ENCODE measurements at regions not wholly inside any gene's neighbourhood (a gene's known extent, or its start where the extent isn't known, plus 50 kb on each side); places are given as distances from the start of the nearest gene placed in this dataset.

GRCh38 chr15:95175914-95176658, 944.7 kb downstream of the MCTP2 start:
- no TSS peak for BruUV-seq (replicated peaks)
- no peaks in the 10 kb centered on the region for H3K36me3 ChIP-seq (ENCODE audit: insufficient read depth, low read length, poor library complexity, severe bottlenecking)
- ChIA-PET CTCF (interaction anchor here (0.6 kb wide), 1 partner anchor 247 kb away, joined by 3 read pairs; no protein-coding TSS in a partner anchor), POLR2A (ENCODE audit: low non-redundant PET) (no interaction called here)
- no peak overlapping the region for H3K27ac ChIP-seq (ENCODE audit: low read depth, low read length, poor library complexity, severe bottlenecking)
- no peaks in the 10 kb centered on the region for H3K9me3 ChIP-seq (ENCODE audit: low read depth, low read length, poor library complexity, severe bottlenecking)
- no peaks in the 10 kb centered on the region for H3K27me3 ChIP-seq (replicated peaks; ENCODE audit: insufficient read depth, low read depth, low read length, poor library complexity)
- TF ChIP-seq EZH2 (IDR thresholded peaks at IDR 0.05; ENCODE audit: borderline replicate concordance, low read depth, low read length, poor library complexity, severe bottlenecking): no peak
- TF ChIP-seq, protein P1, sequence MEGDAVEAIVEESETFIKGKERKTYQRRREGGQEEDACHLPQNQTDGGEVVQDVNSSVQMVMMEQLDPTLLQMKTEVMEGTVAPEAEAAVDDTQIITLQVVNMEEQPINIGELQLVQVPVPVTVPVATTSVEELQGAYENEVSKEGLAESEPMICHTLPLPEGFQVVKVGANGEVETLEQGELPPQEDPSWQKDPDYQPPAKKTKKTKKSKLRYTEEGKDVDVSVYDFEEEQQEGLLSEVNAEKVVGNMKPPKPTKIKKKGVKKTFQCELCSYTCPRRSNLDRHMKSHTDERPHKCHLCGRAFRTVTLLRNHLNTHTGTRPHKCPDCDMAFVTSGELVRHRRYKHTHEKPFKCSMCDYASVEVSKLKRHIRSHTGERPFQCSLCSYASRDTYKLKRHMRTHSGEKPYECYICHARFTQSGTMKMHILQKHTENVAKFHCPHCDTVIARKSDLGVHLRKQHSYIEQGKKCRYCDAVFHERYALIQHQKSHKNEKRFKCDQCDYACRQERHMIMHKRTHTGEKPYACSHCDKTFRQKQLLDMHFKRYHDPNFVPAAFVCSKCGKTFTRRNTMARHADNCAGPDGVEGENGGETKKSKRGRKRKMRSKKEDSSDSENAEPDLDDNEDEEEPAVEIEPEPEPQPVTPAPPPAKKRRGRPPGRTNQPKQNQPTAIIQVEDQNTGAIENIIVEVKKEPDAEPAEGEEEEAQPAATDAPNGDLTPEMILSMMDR (conservative IDR thresholded peaks at IDR 0.05; ENCODE audit: low read depth, low read length): no peak
- DNase-seq (ENCODE audit: low spot score): no peak
- intact Hi-C loops (cut with micrococcal nuclease; ENCODE audit: unreplicated experiment): no loop called here
- H3K4me3 ChIP-seq (ENCODE audit: low read depth, low read length, poor library complexity, severe bottlenecking): no peak overlapping the region
- H3K4me1 ChIP-seq (ENCODE audit: insufficient read depth, low read length, poor library complexity, severe bottlenecking): no peaks in the 10 kb centered on the region

- POLR2A ChIA-PET (ENCODE audit: low non-redundant PET): no interaction called here
Measured at GRCh38 chr15:95176794-95177577, 945.6 kb downstream of the MCTP2 start.

GRCh38 chr15:95180530-95180929, 949.2 kb downstream of the MCTP2 start:
- Histone ChIP-seq H3K27ac (ENCODE audit: low read depth, low read length, poor library complexity, severe bottlenecking) (no peak overlapping the region), H3K4me1 (ENCODE audit: insufficient read depth, low read length, poor library complexity, severe bottlenecking) (no peaks in the 10 kb centered on the region), H3K27me3 (replicated peaks; ENCODE audit: insufficient read depth, low read depth, low read length, poor library complexity) (no peaks in the 10 kb centered on the region), H3K36me3 (ENCODE audit: insufficient read depth, low read length, poor library complexity, severe bottlenecking) (no peaks in the 10 kb centered on the region), H3K9me3 (ENCODE audit: low read depth, low read length, poor library complexity, severe bottlenecking) (no peaks in the 10 kb centered on the region), H3K4me3 (ENCODE audit: low read depth, low read length, poor library complexity, severe bottlenecking) (no peak overlapping the region)
- ChIA-PET POLR2A (ENCODE audit: low non-redundant PET) (no interaction called here), CTCF (no interaction called here)
- TF ChIP-seq, protein P1 (conservative IDR thresholded peaks at IDR 0.05; ENCODE audit: low read depth, low read length): no peak
- no peak for TF ChIP-seq EZH2 (IDR thresholded peaks at IDR 0.05; ENCODE audit: borderline replicate concordance, low read depth, low read length, poor library complexity, severe bottlenecking)
- no peak for DNase-seq (ENCODE audit: low spot score)
- BruUV-seq (replicated peaks): no TSS peak
- intact Hi-C loops (cut with micrococcal nuclease; ENCODE audit: unreplicated experiment): no loop called here

More at GRCh38 chr15:95176794-95177577, 945.6 kb downstream of the MCTP2 start:
- intact Hi-C loops (cut with micrococcal nuclease; ENCODE audit: unreplicated experiment): no loop called here
- TF ChIP-seq, protein P1 (conservative IDR thresholded peaks at IDR 0.05; ENCODE audit: low read depth, low read length): no peak; the same call in 1 of the 2 replicates
- no peak for TF ChIP-seq EZH2 (IDR thresholded peaks at IDR 0.05; ENCODE audit: borderline replicate concordance, low read depth, low read length, poor library complexity, severe bottlenecking)
- DNase-seq (ENCODE audit: low spot score): peak; percentile 12
- Histone ChIP-seq H3K4me3 (ENCODE audit: low read depth, low read length, poor library complexity, severe bottlenecking) (no peak overlapping the region), H3K4me1 (ENCODE audit: insufficient read depth, low read length, poor library complexity, severe bottlenecking) (no peaks in the 10 kb centered on the region), H3K9me3 (ENCODE audit: low read depth, low read length, poor library complexity, severe bottlenecking) (no peaks in the 10 kb centered on the region), H3K27ac (ENCODE audit: low read depth, low read length, poor library complexity, severe bottlenecking) (no peak overlapping the region), H3K36me3 (ENCODE audit: insufficient read depth, low read length, poor library complexity, severe bottlenecking) (no peaks in the 10 kb centered on the region), H3K27me3 (replicated peaks; ENCODE audit: insufficient read depth, low read depth, low read length, poor library complexity) (no peaks in the 10 kb centered on the region)
- CTCF ChIA-PET: no interaction called here
- BruUV-seq (replicated peaks): no TSS peak
